ENCODE measurements at regions not wholly inside any gene's neighbourhood (a gene's known extent, or its start where the extent isn't known, plus 50 kb on each side); places are given as distances from the start of the nearest gene placed in this dataset.
A peak's percentile ranks its signal among the peaks of the same experiment; 100 is the strongest.
"Not testable (repeated sequence)": the region's sequence is repeated elsewhere in the genome, so short reads cannot be mapped to it uniquely, and the experiment has no call there.

DNA sequence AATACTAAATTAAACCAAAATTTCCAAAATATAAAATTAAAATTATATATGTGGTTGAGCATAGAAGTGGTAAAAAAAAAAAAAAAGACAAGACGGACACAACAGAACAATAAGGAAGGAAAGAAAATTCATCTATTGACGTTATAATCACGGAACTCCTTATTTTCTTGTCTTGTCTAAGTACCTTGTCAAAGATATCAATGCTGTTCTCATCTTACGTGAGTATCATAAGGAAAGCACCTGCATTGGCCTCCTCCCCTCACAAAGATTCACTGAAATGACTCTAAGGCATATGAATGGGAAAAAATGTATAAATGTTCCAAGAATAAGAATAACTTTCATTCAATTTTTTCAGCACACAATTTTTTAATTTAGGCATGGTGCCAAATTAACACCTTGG lies 135.4 kb downstream of the PPP1R3A start:
- no peak for DNase-seq (ENCODE audit: low spot score)

DNA sequence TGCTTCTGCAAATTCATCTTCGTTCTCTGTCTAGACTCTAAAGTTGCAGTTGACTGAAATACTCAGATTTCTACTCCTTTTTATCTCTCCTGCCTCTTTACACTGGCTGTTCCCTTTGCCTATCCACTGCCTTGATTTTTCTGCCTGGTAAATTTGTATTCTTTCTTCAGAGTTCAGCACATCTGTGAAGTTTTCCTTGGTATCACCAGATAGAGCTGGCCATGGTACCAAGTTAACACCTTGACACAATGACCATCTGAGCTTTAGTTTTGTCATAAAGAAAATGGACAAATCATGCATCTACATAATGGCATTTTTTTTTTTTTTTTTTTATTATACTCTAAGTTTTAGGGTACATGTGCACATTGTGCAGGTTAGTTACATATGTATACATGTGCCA lies 143.0 kb downstream of the PPP1R3A start:
- DNase-seq (ENCODE audit: low spot score) = no peak

DNA sequence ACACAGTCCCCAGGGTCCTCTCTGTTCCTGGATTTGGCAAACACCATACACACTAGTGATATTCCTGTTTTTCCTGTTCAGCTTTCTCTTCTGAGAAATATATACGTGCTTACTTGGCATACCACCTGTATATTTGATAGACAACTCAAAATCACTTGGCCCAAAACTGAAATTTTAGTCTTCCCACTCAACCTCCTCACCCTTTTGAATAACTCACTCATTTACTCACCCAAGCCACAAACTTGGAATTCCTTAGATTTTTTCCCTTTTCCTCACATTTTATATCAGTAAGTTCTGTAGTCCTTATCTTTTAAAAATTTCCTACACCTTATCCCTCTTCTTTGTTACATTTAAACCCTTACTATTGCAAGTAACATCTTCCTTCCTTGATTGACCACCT lies 143.4 kb downstream of the PPP1R3A start:
- DNase-seq (ENCODE audit: low spot score) = no peak

DNA sequence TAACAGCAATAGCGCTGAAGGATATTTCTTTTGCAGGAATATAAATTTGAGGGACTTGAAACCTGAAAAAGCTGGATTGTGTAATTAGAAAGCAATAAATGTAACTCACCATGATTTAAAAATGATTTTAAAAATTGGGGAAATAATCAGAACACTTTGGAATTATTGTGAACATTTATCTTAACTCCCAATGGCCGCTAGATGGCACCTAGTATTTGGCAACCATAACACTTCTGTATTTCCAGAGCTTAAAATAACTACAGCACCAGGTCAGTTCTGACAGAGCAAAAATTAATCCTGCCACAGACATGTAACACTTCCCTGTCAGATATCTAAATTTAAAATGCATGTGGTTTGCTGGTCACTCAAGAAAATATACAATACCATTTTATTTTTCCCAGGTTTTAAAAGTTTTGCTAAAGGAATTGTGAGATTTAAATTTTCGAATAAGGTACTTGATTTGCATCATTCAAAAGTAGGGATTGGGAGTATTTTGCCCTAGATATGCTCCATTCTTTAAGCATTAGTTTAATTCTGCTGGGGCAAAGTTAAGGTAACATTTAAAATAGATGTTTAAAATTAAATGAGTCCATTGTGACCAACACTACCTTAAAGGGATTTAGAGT lies 144.5 kb downstream of the PPP1R3A start:
- peak; percentile 65 for DNase-seq (ENCODE audit: low spot score)

DNA sequence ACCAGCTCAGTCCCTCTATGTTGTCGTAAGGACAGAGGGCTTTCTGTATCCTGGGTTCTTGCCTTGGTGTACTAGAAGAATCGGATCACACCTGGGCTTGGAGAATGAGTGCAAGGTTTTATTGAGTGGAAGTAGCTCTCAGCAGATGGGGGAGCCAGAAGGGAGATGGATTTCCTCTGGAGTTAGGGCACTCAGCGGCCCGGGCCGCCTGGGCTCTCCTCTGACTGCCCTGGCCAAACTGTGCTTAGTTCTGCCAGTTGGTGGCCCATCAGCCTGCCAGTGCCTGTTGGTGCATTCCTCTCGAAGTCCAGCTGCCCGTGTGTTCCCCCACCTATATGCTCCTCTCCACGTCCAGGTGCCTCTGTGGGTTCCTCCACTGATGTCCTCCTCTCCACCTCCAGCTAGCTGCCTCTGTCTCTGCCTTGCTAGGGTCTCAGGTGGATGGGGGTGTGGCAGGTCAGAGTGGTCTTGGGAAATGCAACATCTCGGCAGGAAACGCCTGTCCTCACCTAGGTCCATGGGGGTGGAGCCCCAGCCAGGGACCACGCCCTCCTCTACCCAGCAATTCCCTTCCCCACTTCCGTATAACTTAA lies 148.6 kb downstream of the PPP1R3A start:
- DNase-seq (ENCODE audit: low spot score) = no peak

DNA sequence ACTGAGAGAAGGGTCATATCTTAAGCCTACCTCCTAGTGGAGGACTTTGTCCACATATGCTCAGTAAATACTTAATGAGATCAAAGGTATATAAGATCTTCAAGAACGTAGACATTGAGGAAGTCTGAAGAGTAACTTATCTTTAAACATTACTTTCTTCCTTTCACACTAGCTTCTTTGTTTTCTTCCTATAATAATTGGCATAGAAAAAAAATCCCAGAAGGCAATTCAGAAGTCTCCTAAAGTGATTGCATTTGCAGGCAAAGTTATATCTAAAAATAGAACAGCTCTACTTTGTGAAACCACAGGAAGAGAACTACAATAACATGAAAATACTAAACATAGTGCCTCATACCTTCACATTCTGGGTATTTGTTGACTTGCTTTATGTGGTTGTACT lies 150.4 kb downstream of the PPP1R3A start:
- no peak for DNase-seq (ENCODE audit: low spot score)

DNA sequence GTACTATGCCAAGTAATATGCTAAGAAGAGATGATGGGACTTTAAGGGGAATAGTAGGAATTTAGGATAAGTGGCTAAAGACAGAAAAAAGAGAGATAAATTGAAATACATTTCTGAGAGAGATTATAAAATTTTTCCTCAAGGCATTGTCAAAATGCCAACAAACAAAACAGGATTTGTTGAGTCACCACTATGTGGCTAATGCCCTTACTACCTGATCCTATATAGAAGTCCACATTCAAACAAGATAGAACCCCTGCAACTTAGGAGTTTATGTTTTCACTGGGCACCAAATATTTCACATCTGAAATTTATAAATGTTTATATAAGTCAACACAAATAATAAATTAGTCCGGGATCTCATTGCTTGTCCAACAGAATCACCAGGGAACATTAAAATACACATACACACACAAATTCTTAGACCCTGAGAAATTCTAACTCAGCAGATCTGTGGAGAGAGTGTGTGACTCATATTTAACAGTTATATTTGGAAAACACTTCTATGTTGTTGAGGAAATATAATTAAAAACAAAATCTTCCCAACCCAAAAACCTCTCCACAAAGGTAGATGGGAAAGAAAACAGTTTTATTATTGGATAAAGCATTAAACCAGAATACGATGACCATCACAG lies 154.3 kb downstream of the PPP1R3A start:
- no peak for DNase-seq (ENCODE audit: low spot score)

DNA sequence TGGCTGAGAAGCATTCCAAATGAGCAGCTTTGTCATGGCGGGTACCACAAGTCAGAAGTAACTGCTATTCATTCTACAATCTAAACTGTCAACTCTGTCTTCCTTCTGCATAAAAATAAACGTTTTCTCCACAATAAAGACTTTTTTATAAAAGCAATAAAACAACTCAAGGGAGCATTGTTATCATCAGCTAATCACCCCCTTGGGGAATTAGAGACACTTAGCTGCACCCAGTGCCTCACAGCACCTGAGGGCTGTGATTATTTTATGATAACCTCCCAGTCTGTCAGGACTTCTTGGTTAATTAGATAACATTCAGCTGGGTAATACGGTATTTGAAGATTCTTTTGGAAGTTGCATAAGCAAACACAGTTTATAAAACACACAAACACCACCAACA lies 155.6 kb downstream of the PPP1R3A start:
- DNase-seq (ENCODE audit: low spot score) = no peak

DNA sequence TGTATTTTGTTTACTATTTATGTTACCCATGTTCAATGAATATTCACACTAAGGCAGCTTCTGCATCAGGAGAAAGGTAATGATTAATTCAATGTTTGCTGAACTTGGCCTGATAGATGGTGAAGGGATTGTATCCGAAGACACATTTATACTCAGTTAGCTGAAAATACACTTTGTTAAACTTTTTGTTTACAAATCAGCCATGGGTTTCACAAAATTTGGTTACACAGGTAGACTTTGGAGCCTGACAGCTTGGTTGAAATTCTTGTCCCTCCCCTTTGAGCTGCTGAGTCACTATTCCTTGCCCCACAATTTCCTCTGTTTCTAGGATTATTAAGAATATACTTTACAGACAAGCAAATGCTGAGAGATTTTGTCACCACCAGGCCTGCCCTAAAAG lies 162.6 kb downstream of the PPP1R3A start:
- DNase-seq (ENCODE audit: low spot score) = no peak

DNA sequence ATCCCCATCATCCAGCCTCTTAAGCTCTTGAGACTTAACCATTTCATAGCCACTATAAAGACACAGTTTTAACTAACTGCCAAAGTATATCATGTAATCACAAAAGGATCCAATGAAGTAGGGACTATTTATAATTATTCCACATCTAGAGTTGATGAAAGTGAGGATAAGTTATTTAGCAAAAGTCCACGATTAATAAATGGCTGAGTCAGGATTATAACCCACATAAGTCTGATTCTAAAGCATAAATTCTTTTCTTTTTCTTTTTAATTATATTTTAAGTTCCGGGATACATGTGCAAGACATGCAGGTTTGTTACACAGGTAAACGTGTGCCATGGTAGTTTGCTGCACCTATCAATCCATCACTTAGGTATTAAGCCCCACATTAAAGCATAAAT lies 166.1 kb downstream of the PPP1R3A start:
- DNase-seq (ENCODE audit: low spot score) = no peak

DNA sequence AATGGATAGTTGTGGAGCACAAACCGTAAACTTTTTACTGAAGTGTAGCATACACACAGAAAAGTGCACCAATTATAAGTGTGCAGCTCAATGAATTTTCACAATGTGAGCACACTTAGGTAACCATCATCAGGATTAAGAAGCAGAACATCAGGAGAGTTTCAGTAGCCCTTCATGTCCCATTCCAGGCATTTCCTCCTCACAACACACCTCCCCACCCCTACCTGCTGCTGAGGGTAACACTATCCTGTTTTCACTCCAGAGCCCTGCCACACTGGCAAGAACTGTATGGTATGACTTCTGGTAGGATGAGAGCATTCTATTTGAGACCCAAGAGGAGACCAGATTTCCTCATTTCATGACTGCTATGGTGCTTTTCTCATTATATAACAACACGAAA lies 166.5 kb downstream of the PPP1R3A start:
- no peak for DNase-seq (ENCODE audit: low spot score)

DNA sequence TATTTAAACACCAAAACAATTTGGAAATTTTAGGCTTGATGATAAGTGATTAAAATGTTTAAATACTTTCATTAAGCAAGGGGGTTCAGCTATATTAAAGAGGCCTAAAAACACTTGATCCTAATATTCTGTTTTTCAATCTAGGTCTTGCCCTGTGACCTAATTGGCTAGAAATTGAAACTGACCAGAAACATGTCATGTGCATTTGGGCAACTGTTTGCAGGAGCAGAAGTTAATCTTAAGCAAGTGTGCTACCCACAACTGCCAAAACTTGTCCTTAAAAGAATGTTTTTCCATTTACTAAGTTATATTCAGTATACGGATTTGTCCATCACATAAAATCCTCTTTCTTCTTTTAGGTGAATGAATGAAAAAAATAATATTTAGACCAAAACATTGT lies 167.3 kb downstream of the PPP1R3A start:
- no peak for DNase-seq (ENCODE audit: low spot score)

DNA sequence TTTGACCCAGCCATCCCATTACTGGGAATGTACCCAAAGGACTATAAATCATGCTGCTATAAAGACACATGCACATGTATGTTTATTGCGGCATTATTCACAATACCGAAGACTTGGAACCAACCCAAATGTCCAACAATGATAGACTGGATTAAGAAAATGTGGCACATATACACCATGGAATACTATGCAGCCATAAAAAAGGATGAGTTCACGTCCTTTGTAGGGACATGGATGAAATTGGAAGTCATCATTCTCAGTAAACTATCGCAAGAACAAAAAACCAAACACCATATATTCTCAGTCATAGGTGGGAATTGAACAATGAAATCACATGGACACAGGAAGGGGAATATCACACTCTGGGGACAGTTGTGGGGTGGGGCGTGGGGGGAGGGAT lies 170.4 kb downstream of the PPP1R3A start:
- not testable (repeated sequence) for DNase-seq (ENCODE audit: low spot score)

DNA sequence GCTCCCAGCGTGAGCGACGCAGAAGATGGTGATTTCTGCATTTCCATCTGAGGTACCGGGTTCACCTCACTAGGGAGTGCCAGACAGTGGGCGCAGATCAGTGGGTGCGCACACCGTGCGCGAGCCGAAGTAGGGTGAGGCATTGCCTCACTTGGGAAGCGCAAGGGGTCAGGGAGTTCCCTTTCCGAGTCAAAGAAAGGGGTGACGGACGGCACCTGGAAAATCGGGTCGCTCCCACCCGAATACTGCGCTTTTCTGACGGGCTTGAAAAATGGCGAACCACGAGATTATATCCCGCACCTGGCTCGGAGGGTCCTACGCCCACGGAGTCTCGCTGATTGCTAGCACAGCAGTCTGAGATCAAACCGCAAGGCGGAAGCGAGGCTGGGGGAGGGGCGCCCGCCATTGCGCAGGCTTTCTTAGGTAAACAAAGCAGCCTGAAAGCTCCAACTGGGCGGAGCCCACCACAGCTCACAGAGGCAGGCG lies 175.8 kb downstream of the PPP1R3A start:
- not testable (repeated sequence) for DNase-seq (ENCODE audit: low spot score)

DNA sequence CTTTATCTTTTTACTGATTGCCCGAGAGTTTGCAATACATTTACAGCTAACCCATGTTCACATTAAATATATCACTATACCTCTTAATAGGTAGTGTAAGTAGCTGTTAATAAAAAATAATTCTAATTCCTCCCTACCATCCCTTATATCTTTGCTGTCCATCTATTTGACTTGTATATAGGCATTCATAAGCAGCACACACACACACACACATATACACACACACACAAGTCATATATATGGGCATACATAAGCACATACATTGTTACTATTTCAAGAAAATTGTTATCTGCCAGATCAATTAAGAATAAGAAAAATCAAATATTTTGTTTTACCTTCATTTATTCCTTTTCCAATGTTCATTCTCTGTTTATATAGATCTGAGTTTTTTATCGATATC lies 176.4 kb downstream of the PPP1R3A start:
- DNase-seq (ENCODE audit: low spot score) = no peak

DNA sequence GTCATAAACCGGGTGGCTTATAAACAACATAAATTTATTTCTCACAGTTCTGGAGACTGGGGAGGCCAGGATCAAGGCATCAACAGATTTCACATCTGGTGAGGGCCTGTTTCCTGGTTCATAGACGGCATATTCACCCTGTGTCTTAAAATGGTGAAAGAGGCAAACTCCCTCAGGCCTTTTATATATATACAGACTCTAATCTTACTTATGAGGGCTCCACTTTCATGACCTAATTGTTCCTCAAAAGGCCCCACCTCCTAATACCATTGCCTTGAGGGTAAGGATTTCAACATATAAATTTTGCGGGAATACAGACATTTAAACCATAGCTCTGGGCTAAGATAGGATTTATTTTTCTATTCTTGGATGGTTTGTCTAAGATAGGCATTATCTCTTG lies 187.2 kb downstream of the PPP1R3A start:
- no peak for DNase-seq (ENCODE audit: low spot score)

DNA sequence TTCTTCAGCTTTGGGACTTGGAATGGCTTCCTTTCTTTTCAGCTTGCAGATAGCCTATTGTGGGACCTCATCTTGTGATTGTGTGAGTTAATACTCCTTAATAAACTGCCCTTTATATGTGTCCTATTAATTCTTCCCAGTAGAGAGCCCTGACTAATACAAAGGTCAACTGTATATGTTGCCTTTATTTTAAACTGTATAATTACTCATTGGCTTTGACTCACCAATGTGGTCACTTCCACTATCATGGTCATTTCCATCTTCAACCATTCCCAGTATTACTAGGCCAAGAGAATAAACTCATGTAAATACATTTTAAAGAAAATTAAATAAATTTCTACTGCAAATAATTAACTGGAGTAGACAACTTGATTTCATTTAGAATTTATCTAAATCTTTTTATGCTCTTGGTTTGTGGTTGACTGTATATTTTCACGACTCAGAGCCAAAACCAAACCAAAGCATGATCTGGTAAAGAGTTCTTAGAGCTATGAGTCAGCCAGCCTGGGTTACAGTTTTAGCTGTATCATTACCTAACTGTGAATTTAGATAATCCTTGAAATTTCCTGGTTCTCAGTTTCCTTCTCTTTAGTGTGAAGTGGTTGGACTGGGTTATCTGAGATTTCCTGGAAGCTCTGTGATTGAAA lies 188.4 kb downstream of the PPP1R3A start:
- no peak for DNase-seq (ENCODE audit: low spot score)

DNA sequence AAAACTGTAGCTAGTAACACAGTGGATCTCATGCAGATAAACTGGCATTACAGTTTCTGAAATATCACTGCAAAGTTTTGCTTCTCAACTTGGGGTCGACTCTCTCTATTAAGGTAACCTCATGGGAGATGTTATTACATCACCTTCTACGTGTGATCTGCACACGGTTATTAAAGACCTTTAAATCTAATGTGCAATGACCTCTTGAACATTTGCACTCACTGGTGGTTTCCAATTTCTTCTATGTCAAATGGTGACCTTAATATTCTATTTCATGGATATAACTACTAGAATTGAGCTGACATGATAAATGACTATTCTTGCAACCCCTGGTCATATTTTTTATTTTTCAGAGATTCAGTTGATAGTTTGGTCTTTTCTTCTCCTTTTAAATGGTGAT lies 191.3 kb downstream of the PPP1R3A start:
- DNase-seq (ENCODE audit: low spot score) = no peak

DNA sequence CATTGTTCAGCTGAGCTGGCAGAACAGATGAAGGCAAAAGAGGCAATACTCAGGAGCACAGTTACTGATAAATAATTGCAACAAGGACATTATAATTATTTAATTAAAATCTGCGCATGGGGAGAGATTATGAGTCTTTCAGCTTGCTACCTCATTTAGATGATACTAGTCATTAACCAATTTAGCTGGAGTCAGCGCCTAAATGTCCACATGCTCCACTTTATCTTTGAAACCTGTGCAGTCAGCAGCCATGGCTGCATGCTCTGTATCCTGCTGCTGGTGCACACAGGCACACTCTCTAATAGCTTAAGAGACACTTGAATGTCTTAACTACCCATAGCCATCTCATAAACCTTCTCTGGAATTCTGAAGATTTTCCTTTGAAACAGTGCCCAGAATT lies 196.8 kb downstream of the PPP1R3A start:
- DNase-seq (ENCODE audit: low spot score) = no peak

DNA sequence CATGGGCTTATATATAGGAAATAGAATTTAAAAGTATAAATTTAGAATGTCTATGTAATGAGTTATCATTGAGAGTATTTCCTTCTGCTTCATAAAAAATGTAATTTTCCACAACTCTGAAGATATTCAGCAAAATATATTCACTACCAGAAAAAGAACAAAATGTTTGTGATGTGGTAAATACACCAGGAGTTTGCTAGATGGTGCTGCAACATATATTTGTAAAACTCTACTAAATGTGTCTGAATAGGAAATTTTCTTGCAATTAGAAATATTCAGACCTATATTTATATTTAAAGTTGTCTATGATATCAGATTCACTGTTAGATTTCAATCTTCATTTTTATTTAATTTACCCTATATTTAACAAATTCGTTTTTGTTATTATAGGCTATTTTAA lies 201.1 kb downstream of the PPP1R3A start:
- no peak for DNase-seq (ENCODE audit: low spot score)

DNA sequence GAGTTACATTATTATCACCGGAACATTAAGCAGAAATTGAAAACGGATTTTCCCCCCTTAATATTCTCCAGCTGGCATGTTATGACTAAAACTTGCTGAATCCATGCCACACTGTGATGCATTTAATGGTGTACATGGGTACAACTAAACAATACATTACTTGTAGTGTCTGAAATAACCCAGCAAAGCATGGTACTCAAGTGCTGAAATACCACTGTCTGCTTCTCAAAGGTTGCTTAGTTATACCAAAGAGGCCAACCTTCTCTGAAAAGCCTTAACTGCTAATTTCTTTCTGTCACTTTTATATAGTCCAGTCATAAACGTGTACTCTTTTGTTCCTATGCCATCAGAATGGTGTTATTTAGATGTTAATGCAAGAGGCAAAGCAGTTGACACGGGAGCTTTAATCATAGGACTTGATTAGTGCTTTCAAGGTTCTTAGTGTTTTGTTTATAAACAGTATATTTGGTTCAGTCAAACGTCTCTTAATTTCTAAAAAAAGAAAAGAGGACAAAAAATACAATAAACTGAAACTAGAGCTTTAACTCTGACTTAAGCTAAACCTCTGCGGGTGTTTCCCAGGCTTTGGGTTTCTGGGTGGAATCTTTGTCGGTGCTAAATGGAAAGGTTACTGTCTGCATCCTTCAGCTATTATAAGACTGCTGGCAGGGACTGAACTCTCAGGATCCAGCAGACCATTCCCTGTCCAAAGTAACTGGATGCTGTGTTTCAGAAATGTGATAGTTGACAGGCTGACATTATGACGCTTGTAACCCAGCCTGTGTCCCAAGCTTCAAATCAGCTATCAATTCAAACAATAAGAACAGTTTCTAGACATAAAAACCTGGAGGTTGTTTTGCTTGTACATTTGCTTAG lies 202.6 kb downstream of the PPP1R3A start:
- DNase-seq (ENCODE audit: low spot score) = no peak

DNA sequence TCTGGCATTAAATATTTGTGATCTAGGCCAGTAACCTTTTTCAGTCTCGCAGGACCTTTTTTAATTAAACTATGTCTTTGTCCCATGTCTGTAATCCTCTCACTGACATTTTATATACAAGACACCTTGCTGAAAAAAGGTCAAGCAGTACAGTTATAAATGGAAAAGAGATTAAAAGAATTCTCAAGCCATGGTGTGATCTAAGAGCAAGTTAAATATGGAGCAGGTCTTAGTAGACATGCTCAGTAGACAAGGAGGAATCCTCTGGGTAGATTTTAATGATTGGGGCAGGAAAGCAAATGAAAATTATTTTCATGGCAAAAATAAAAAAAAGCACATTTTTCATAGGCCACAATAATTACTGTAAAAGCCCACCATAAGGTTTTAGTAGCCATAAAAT lies 203.5 kb downstream of the PPP1R3A start:
- no peak for DNase-seq (ENCODE audit: low spot score)

Data from pons (tissue), 1 donor.